Activated B cell treated with CpG ODN at 0.5 μM for 24 hours (primary cell): ENCODE measurements at regions not wholly inside any gene's neighbourhood (a gene's known extent, or its start where the extent isn't known, plus 50 kb on each side); places are given as distances from the start of the nearest gene placed in this dataset.

ENCODE experiments used
- ATAC-seq: fragments of 200-7000 bp; cut with Tn5 transposase; one replicate; pipeline ENCODE4 v1.10.0; 2021; ENCODE audit warnings: low read depth, mild to moderate bottlenecking, moderate library complexity
- CTCF ChIA-PET: fragments of 350-600 bp; sonication (Branson Sonifier 250); formaldehyde crosslinking; loops from one replicate; lab custom pipeline; 2021; ENCODE audit warnings: antibody characterized with exemption; lab: Charles Lee
- POLR2A ChIA-PET: fragments of 350-600 bp; sonication (Branson Sonifier 250); formaldehyde crosslinking; loops from one replicate; lab custom pipeline; 2021; ENCODE audit warnings: antibody characterized with exemption; lab: Charles Lee
- DNase-seq: peaks from one replicate; pipeline ENCODE4 v3.0.0; 2022
- H3K27ac Mint-ChIP-seq: one replicate; pipeline ENCODE4 v1.8.0; 2020; ENCODE audit warnings: mixed read lengths
- H3K27me3 Mint-ChIP-seq: one replicate; pipeline ENCODE4 v1.8.0; 2021; ENCODE audit warnings: mixed read lengths
- H3K36me3 Mint-ChIP-seq: one replicate; pipeline ENCODE4 v1.8.0; 2021; ENCODE audit warnings: low read depth, mixed read lengths
- H3K4me1 Mint-ChIP-seq: one replicate; pipeline ENCODE4 v1.8.0; 2021; ENCODE audit warnings: mixed read lengths
- H3K4me3 Mint-ChIP-seq: one replicate; pipeline ENCODE4 v1.8.0; 2020; ENCODE audit warnings: mild to moderate bottlenecking, mixed read lengths
- H3K9me3 Mint-ChIP-seq: one replicate; pipeline ENCODE4 v1.8.0; 2020; ENCODE audit warnings: mixed read lengths
- intact Hi-C: fragments of 100-400 bp; cut with micrococcal nuclease; formaldehyde crosslinking; loops from one replicate; pipeline ENCODE4 v1.15.1; 2024
- TF ChIP-seq, protein P1 (sequence below): fragments of 200-600 bp; IDR thresholded peaks from one replicate; pipeline ENCODE4 v1.8.0; 2022; ENCODE audit warnings: antibody characterized with exemption, mild to moderate bottlenecking

DNA sequence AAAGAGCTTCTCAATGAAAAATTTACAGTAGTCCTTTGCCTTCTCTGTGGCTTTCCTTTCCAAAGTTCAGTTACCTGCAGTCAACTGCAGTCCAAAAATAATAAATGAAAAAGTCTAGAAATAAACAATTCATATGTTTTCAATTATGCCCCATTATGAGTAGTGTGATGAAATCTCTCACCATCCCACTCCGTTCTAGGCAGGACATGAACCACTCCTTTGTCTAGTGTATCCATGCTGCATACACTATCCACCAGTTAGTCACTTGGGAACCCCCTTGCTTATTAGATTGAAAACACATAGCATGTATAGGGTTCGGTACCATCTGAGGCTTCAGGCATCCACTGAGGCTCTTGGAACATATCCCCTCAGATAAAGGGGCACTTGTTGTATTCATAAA, 80.6 kb upstream of the EYA4 start:
- H3K4me1 Mint-ChIP-seq, result no peaks in the 10 kb centered on the region

DNA sequence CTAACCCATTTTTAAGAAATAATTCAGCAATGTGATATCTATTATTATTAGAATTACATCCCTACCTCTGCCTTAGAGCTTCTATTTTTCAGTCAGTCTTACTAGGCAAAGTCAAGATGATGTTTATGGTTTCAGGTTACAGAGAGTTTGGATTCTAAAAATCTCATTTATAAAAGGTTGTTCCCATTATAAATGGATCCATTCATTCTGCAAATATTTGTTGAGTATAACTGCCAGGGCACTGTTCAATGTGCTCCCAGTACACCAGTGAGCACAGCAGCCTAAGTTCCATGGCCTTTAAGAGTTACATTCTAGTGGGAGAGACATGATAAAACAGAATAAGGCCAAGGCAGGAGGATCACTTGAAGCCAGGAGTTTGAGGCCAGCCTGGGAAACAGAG, 75.9 kb upstream of the EYA4 start:
- POLR2A ChIA-PET, result no interaction called here
- TF ChIP-seq, protein P1, sequence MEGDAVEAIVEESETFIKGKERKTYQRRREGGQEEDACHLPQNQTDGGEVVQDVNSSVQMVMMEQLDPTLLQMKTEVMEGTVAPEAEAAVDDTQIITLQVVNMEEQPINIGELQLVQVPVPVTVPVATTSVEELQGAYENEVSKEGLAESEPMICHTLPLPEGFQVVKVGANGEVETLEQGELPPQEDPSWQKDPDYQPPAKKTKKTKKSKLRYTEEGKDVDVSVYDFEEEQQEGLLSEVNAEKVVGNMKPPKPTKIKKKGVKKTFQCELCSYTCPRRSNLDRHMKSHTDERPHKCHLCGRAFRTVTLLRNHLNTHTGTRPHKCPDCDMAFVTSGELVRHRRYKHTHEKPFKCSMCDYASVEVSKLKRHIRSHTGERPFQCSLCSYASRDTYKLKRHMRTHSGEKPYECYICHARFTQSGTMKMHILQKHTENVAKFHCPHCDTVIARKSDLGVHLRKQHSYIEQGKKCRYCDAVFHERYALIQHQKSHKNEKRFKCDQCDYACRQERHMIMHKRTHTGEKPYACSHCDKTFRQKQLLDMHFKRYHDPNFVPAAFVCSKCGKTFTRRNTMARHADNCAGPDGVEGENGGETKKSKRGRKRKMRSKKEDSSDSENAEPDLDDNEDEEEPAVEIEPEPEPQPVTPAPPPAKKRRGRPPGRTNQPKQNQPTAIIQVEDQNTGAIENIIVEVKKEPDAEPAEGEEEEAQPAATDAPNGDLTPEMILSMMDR, result no peak
- DNase-seq (no peak), ATAC-seq (no peak)
- Mint-ChIP-seq H3K36me3 (no peaks in the 10 kb centered on the region), H3K27ac (no peak overlapping the region), H3K27me3 (no peaks in the 10 kb centered on the region), H3K4me3 (no peak overlapping the region), H3K9me3 (no peaks in the 10 kb centered on the region), H3K4me1 (no peaks in the 10 kb centered on the region)
- intact Hi-C loops, result no loop called here
- CTCF ChIA-PET, result no interaction called here

More for the DNA sequence above, 80.6 kb upstream of the EYA4 start:
- Mint-ChIP-seq H3K4me3 (no peak overlapping the region), H3K27me3 (no peaks in the 10 kb centered on the region), H3K9me3 (no peaks in the 10 kb centered on the region), H3K27ac (no peak overlapping the region), H3K36me3 (no peaks in the 10 kb centered on the region)
- intact Hi-C loops, result no loop called here
- DNase-seq (no peak), ATAC-seq (no peak)
- ChIA-PET POLR2A (no interaction called here), CTCF (no interaction called here)
- TF ChIP-seq, protein P1, result no peak

DNA sequence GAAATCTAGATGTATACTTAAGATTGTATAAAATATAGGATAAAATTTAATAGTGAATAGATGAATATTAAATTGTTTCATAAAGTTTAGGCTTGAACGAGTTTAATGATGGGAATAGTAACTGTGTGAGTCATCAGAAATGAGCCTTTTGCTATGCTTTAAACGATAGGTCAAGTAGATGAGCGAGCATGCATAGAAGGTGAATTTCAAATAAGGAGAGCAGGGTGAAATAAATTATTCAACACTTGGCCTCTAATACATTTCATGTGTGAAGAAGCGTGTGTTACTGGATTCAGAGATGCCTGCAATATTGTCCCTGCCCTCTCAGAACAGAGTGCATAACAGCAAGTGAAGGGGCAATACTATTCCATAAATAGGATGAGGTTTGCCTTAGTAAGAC, 74.4 kb upstream of the EYA4 start:
- CTCF ChIA-PET, result no interaction called here
- no peaks in the 10 kb centered on the region for H3K27me3 Mint-ChIP-seq

DNA sequence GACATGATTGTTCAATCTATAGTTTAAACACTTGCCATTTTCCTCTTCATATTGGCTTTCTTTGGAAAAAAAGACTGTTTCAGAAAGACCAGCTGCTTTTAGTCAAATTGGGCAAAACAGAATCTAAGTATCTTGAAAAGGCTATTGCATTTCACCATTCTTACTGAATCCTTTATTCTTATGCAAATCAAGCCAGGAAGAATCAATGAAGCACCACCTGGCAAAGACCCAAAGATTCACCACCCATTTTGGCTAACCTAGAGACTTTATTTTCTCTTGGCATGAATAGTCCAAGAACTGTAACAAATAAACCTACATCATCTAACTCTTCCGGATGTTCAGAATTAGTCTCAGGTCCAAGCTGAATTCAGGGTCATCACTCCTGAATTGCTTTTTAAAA, 71.3 kb upstream of the EYA4 start:
- Mint-ChIP-seq H3K4me1 (no peaks in the 10 kb centered on the region), H3K9me3 (no peaks in the 10 kb centered on the region), H3K27me3 (no peaks in the 10 kb centered on the region), H3K4me3 (no peak overlapping the region), H3K36me3 (no peaks in the 10 kb centered on the region), H3K27ac (no peak overlapping the region)
- ChIA-PET POLR2A (no interaction called here), CTCF (no interaction called here)
- no peak for DNase-seq
- TF ChIP-seq, protein P1, result no peak
- intact Hi-C loops, result no loop called here
- ATAC-seq, result no peak

More for the DNA sequence above, 74.4 kb upstream of the EYA4 start:
- no peak for ATAC-seq
- Mint-ChIP-seq H3K27ac (no peak overlapping the region), H3K4me1 (no peaks in the 10 kb centered on the region), H3K36me3 (no peaks in the 10 kb centered on the region), H3K4me3 (no peak overlapping the region), H3K9me3 (no peaks in the 10 kb centered on the region)
- POLR2A ChIA-PET, result no interaction called here
- TF ChIP-seq, protein P1, result no peak
- DNase-seq, result no peak
- intact Hi-C loops, result no loop called here

DNA sequence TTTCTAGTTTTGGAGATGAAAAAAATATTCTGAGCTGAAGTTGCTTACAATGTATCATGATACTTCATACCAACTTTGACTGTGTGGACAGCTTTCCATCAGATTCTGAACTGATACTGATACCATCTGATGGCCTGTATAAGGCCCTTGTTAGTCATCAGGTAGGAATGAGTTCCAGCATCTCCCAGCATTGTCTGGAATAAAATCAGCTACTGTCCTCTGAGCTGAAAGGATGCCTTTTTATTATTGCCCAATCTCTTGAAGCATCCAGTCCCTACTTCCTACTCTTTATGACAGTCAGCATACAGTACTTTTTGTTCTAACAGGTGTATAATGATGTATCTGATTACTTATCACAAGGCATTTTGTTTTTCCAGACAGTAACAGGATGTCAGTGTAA, 70.6 kb upstream of the EYA4 start:
- ATAC-seq, result no peak
- Mint-ChIP-seq H3K27me3 (no peaks in the 10 kb centered on the region), H3K27ac (no peak overlapping the region), H3K9me3 (no peaks in the 10 kb centered on the region), H3K36me3 (no peaks in the 10 kb centered on the region), H3K4me1 (no peaks in the 10 kb centered on the region), H3K4me3 (no peak overlapping the region)
- POLR2A ChIA-PET, result no interaction called here
- DNase-seq, result no peak
- TF ChIP-seq, protein P1, result no peak
- CTCF ChIA-PET, result no interaction called here
- intact Hi-C loops, result no loop called here
